ENCODE measurements at regions not wholly inside any gene's neighbourhood (a gene's known extent, or its start where the extent isn't known, plus 50 kb on each side); places are given as distances from the start of the nearest gene placed in this dataset.

DNA sequence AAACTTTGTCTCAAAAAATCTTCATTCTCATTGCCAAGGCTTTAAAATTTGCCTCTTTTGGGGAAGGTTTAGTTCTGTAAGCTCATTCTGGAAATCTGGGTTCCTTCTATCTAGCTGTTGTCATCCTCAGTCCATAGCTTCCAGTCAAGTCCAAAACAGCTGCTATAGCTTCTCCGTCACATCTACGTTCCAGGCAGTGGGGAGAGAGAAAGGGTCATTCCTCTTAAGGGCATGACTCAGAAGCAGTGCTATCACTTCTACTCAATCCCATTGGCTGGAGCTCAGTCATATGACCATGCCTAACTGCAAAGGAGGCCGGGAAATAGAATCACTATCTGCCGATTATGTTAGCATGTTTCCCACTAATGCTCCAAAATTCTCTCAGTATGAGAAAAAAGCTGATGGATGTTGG, 141.4 kb upstream of the PTPN1 start:
- H4K20me1 ChIP-seq (ENCODE audit: control insufficient read depth, extremely low read depth, insufficient read depth, low read length) = no peaks in the 10 kb centered on the region
- H3K9ac ChIP-seq (ENCODE audit: control insufficient read depth, extremely low read depth, insufficient read depth, low read length) = no peak overlapping the region
- no peaks in the 10 kb centered on the region for H3K27me3 ChIP-seq (ENCODE audit: control insufficient read depth, extremely low read depth, insufficient read depth, low read length)
- no peak overlapping the region for H3K4me3 ChIP-seq (ENCODE audit: control insufficient read depth in 2 of 3, extremely low read depth in 1 of 3, insufficient read depth in 2 of 3, low read depth in 1 of 3, low read length in 3 of 3)
- H3K4me1 ChIP-seq (ENCODE audit: control insufficient read depth, extremely low read depth, insufficient read depth, low read length) = peaks cover 20% of the 10 kb centered on the region
- FAIRE-seq (no peak), DNase-seq (ENCODE audit: low read depth, low spot score) (no peak)
- H3K9me1 ChIP-seq (ENCODE audit: control insufficient read depth, extremely low read depth, insufficient read depth, low read length) = peaks cover 2% of the 10 kb centered on the region
- dilution Hi-C loops (cut with MboI; ENCODE audit: extremely low pct_ligation_motif_present, low sequenced_read_pairs) = no loop called here
- TF ChIP-seq, protein P1, sequence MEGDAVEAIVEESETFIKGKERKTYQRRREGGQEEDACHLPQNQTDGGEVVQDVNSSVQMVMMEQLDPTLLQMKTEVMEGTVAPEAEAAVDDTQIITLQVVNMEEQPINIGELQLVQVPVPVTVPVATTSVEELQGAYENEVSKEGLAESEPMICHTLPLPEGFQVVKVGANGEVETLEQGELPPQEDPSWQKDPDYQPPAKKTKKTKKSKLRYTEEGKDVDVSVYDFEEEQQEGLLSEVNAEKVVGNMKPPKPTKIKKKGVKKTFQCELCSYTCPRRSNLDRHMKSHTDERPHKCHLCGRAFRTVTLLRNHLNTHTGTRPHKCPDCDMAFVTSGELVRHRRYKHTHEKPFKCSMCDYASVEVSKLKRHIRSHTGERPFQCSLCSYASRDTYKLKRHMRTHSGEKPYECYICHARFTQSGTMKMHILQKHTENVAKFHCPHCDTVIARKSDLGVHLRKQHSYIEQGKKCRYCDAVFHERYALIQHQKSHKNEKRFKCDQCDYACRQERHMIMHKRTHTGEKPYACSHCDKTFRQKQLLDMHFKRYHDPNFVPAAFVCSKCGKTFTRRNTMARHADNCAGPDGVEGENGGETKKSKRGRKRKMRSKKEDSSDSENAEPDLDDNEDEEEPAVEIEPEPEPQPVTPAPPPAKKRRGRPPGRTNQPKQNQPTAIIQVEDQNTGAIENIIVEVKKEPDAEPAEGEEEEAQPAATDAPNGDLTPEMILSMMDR (optimal IDR thresholded peaks at IDR 0.05 in 1 of 3, IDR thresholded peaks at IDR 0.05 in 1 of 3, conservative IDR thresholded peaks at IDR 0.05 in 1 of 3; ENCODE audit: extremely low read depth in 1 of 3, insufficient read depth in 2 of 3, low read length in 3 of 3) = no peak
- no peak overlapping the region for H3K27ac ChIP-seq (ENCODE audit: control insufficient read depth, insufficient read depth, low read length)
- H3K9me3 ChIP-seq (ENCODE audit: control insufficient read depth, low read depth, low read length) = no peaks in the 10 kb centered on the region
- H3K79me2 ChIP-seq (ENCODE audit: control insufficient read depth, insufficient read depth, low read length) = no peaks in the 10 kb centered on the region
- H2AFZ ChIP-seq (ENCODE audit: control insufficient read depth, low read length) = no peak overlapping the region
- no peak overlapping the region for H3K4me2 ChIP-seq (ENCODE audit: control insufficient read depth, extremely low read depth, insufficient read depth, low read depth, low read length)
- no peaks in the 10 kb centered on the region for H3K36me3 ChIP-seq (ENCODE audit: control insufficient read depth in 2 of 2, extremely low read depth in 1 of 2, insufficient read depth in 2 of 2, low read length in 2 of 2)

DNA sequence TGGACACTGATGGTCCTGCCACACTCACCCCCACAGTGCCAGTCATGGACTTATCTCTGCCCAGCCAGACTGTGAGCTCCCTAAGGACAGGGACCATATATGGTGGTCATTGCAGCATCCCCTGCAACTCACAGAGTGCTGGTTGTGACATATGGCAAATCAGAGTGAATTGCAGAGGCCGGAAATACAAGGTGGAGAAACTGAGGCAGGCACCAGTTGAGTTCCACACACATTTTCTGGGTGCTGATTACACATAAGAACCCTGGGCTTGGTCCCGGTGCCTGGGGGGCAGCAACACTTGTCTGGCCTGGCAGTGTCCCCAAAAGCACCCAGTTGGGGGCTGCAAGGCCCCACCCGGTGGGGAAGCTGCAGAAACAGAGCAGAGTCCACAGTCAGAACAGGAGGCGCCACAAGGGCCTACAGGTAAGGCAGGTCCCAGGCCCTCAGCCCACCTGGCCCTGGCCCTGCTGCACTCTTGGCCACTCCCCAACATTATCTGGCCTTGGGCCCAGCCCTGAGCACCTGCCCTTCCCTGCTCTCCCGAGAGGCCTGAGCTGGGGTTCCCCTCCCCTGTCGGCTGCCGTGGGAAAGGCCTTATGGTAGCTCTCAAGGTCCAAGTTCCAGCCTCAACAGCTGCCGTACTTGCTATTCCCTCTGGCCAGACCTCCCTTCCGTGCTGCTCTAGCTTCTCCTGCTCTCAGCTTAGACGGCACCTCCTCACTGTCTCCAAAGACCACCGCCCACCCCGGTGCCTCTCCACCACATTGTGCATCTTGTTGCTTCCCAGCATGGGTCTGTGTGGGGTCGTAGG, 140.8 kb upstream of the PTPN1 start:
- no peak for TF ChIP-seq EZH2 (IDR thresholded peaks at IDR 0.05; ENCODE audit: low read length)
- TF ChIP-seq, protein P1 (optimal IDR thresholded peaks at IDR 0.05 in 1 of 3, IDR thresholded peaks at IDR 0.05 in 1 of 3, conservative IDR thresholded peaks at IDR 0.05 in 1 of 3; ENCODE audit: extremely low read depth in 1 of 3, insufficient read depth in 2 of 3, low read length in 3 of 3) = no peak
- peaks cover 2% of the 10 kb centered on the region for H3K9me1 ChIP-seq (ENCODE audit: control insufficient read depth, extremely low read depth, insufficient read depth, low read length)
- no peaks in the 10 kb centered on the region for H4K20me1 ChIP-seq (ENCODE audit: control insufficient read depth, extremely low read depth, insufficient read depth, low read length)
- no peak overlapping the region for H2AFZ ChIP-seq (ENCODE audit: control insufficient read depth, low read length)
- peaks cover 27% of the 10 kb centered on the region for H3K4me1 ChIP-seq (ENCODE audit: control insufficient read depth, extremely low read depth, insufficient read depth, low read length)
- no peak overlapping the region for H3K4me2 ChIP-seq (ENCODE audit: control insufficient read depth, extremely low read depth, insufficient read depth, low read depth, low read length)
- no peak overlapping the region for H3K9ac ChIP-seq (ENCODE audit: control insufficient read depth, extremely low read depth, insufficient read depth, low read length)
- H3K27ac ChIP-seq (ENCODE audit: control insufficient read depth, insufficient read depth, low read length) = no peak overlapping the region
- no peak overlapping the region for H3K4me3 ChIP-seq (ENCODE audit: control insufficient read depth in 2 of 3, extremely low read depth in 1 of 3, insufficient read depth in 2 of 3, low read depth in 1 of 3, low read length in 3 of 3)
- H3K36me3 ChIP-seq (ENCODE audit: control insufficient read depth in 2 of 2, extremely low read depth in 1 of 2, insufficient read depth in 2 of 2, low read length in 2 of 2) = no peaks in the 10 kb centered on the region
- H3K79me2 ChIP-seq (ENCODE audit: control insufficient read depth, insufficient read depth, low read length) = no peaks in the 10 kb centered on the region
- DNase-seq (ENCODE audit: low read depth, low spot score) (no peak), FAIRE-seq (no peak)
- no peaks in the 10 kb centered on the region for H3K27me3 ChIP-seq (ENCODE audit: control insufficient read depth, extremely low read depth, insufficient read depth, low read length)
- dilution Hi-C loops (cut with MboI; ENCODE audit: extremely low pct_ligation_motif_present, low sequenced_read_pairs) = no loop called here
- no peaks in the 10 kb centered on the region for H3K9me3 ChIP-seq (ENCODE audit: control insufficient read depth, low read depth, low read length)

Measured in keratinocyte (primary cell).